ENCODE measurements at regions not wholly inside any gene's neighbourhood (a gene's known extent, or its start where the extent isn't known, plus 50 kb on each side); places are given as distances from the start of the nearest gene placed in this dataset.

DNA sequence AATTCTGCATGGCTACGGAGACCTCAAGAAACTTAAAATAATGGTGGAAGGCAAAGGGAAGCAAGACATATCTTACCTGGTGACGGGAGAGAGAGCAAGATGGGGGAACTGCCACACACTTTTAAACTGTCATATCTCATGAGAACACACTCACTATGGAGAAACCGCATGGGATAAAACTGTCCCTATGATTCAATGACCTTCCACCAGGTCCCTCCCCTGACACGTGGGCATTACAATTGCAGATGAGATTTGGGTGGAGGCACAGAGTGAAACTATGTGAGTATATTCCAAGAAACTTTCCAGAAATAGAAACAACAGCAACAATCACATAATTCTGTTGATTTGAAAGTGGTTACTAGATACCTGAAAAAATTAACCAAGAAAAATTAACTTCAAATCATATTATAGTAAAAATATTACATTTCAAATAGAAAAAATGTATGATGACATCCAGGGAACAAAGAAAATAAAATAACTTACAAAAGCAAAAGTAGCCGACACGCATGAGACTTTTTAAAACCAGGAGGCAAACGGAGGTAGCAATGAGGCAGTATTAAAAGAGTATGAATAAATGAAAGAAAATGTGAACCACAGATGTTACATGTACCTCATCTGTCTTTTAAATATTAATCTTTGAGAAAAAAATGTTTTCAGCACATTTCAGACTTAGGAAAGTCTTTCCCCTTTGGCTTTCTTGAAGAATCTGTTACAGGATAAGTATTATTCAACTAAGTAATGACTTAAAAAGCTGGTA lies 879.5 kb downstream of the TECRL start:
- Mint-ChIP-seq H3K27me3 (no peaks in the 10 kb centered on the region), H3K4me3 (no peak overlapping the region), H3K4me1 (no peaks in the 10 kb centered on the region), H3K9me3 (no peaks in the 10 kb centered on the region), H3K27ac (no peak overlapping the region), H3K36me3 (ENCODE audit: low read depth) (no peaks in the 10 kb centered on the region)
- ChIA-PET CTCF (no interaction called here), POLR2A (no interaction called here)
- no peak for DNase-seq

GRCh38 chr4:63528256-63528991 lies 880.8 kb downstream of the TECRL start:
- CTCF ChIA-PET: no interaction called here
- H3K9me3 Mint-ChIP-seq: no peaks in the 10 kb centered on the region
- no peaks in the 10 kb centered on the region for H3K4me1 Mint-ChIP-seq
- H3K4me3 Mint-ChIP-seq: no peak overlapping the region
- no peaks in the 10 kb centered on the region for H3K36me3 Mint-ChIP-seq (ENCODE audit: low read depth)
- no peak overlapping the region for H3K27ac Mint-ChIP-seq
- POLR2A ChIA-PET: no interaction called here
- no peaks in the 10 kb centered on the region for H3K27me3 Mint-ChIP-seq
- DNase-seq: no peak

- ChIA-PET POLR2A (no interaction called here), CTCF (no interaction called here)
- H3K27ac Mint-ChIP-seq: no peak overlapping the region
- no peaks in the 10 kb centered on the region for H3K36me3 Mint-ChIP-seq (ENCODE audit: low read depth)
- H3K9me3 Mint-ChIP-seq: peaks cover 5% of the 10 kb centered on the region
- DNase-seq: no peak
- H3K27me3 Mint-ChIP-seq: no peaks in the 10 kb centered on the region
- no peak overlapping the region for H3K4me3 Mint-ChIP-seq
- no peaks in the 10 kb centered on the region for H3K4me1 Mint-ChIP-seq
Observed at GRCh38 chr4:63526251-63526650, 883.0 kb downstream of the TECRL start.

GRCh38 chr4:63524764-63525163 lies 884.5 kb downstream of the TECRL start:
- Mint-ChIP-seq H3K36me3 (ENCODE audit: low read depth) (no peaks in the 10 kb centered on the region), H3K27me3 (no peaks in the 10 kb centered on the region), H3K4me1 (no peaks in the 10 kb centered on the region), H3K4me3 (no peak overlapping the region), H3K27ac (no peak overlapping the region), H3K9me3 (peaks cover 6% of the 10 kb centered on the region)
- ChIA-PET POLR2A (no interaction called here), CTCF (no interaction called here)
- no peak for DNase-seq

DNA sequence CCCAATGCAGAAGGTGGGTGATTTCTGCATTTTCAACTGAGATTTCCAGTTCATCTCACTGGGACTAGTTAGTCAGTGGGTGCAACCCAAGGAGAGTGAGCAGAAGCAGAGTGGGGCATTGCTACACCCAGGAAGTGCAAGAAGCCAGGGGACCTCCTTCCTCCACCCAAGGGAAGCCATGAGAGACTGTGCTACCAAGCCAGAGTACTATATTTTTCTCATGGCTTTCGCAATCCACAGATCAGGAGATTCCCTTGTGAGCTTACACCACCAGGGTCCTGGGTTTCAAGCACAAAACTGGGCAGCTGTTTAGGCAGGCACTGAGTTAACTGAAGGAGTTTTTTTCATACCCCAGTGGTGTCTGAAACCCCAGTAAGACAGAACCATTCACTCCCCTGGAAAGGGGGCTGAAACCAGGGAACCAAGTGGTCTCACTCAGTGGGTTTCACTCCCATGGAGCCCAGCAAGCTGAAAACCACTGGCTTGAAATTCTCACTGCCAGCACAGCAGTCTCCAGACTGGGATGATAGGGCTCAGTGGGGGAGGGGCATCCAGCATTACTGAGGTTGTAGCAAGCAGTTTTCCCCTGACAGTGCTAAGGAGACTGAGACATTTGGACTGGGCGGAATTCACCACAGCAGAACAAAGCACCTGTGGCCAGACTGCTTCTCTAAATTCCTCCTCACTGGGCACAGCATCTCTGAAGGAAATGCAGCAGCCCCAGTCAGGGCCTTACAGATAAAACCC lies 903.4 kb downstream of the TECRL start:
- no peak for DNase-seq
- POLR2A ChIA-PET: no interaction called here
- Mint-ChIP-seq H3K9me3 (peaks cover 18% of the 10 kb centered on the region), H3K4me3 (no peak overlapping the region), H3K36me3 (ENCODE audit: low read depth) (no peaks in the 10 kb centered on the region), H3K4me1 (no peaks in the 10 kb centered on the region), H3K27ac (no peak overlapping the region), H3K27me3 (no peaks in the 10 kb centered on the region)
- CTCF ChIA-PET: no interaction called here

- Mint-ChIP-seq H3K4me3 (no peak overlapping the region), H3K36me3 (ENCODE audit: low read depth) (no peaks in the 10 kb centered on the region), H3K27ac (no peak overlapping the region), H3K4me1 (no peaks in the 10 kb centered on the region), H3K27me3 (no peaks in the 10 kb centered on the region), H3K9me3 (peaks cover 23% of the 10 kb centered on the region)
- ChIA-PET POLR2A (no interaction called here), CTCF (no interaction called here)
- no peak for DNase-seq
Observed at GRCh38 chr4:63493265-63493664, 916.0 kb downstream of the TECRL start.

GRCh38 chr4:63492515-63492914 lies 916.7 kb downstream of the TECRL start:
- H3K4me3 Mint-ChIP-seq: no peak overlapping the region
- ChIA-PET CTCF (no interaction called here), POLR2A (no interaction called here)
- H3K4me1 Mint-ChIP-seq: no peaks in the 10 kb centered on the region
- no peak for DNase-seq
- no peaks in the 10 kb centered on the region for H3K27me3 Mint-ChIP-seq
- H3K36me3 Mint-ChIP-seq (ENCODE audit: low read depth): no peaks in the 10 kb centered on the region
- H3K9me3 Mint-ChIP-seq: peaks cover 20% of the 10 kb centered on the region
- no peak overlapping the region for H3K27ac Mint-ChIP-seq

GRCh38 chr4:63464393-63464792 lies 944.9 kb downstream of the TECRL start:
- ChIA-PET CTCF (no interaction called here), POLR2A (no interaction called here)
- H3K27ac Mint-ChIP-seq: no peak overlapping the region

DNA sequence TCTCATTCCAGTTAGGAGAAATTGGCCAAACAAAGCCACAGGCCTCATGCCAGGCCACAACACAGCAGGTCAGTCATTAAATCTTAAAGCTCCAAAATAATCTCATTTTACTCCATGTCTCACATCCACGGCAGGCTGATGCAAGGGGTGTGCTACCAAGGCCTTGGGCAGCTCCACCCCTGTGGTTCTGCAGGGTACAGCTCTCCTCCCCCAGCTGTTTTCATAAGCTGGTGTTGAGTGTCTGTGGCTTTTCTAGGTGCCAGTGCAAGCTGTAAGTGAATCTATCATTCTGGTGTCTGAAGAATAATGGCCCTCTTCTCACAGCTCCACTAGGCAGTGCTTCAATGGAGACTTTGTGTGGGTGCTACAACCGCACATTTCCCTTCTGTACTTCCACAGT lies 949.2 kb downstream of the TECRL start:
- H3K27me3 Mint-ChIP-seq: no peaks in the 10 kb centered on the region
- no peaks in the 10 kb centered on the region for H3K36me3 Mint-ChIP-seq (ENCODE audit: low read depth)
- no peak overlapping the region for H3K4me3 Mint-ChIP-seq
- ChIA-PET CTCF (no interaction called here), POLR2A (no interaction called here)
- H3K9me3 Mint-ChIP-seq: peaks cover 14% of the 10 kb centered on the region
- no peaks in the 10 kb centered on the region for H3K4me1 Mint-ChIP-seq
- H3K27ac Mint-ChIP-seq: no peak overlapping the region
- DNase-seq: no peak

More at GRCh38 chr4:63464393-63464792, 944.9 kb downstream of the TECRL start:
- Mint-ChIP-seq H3K9me3 (peaks cover 15% of the 10 kb centered on the region), H3K36me3 (ENCODE audit: low read depth) (no peaks in the 10 kb centered on the region), H3K4me1 (no peaks in the 10 kb centered on the region), H3K4me3 (no peak overlapping the region), H3K27me3 (no peaks in the 10 kb centered on the region)
- no peak for DNase-seq

DNA sequence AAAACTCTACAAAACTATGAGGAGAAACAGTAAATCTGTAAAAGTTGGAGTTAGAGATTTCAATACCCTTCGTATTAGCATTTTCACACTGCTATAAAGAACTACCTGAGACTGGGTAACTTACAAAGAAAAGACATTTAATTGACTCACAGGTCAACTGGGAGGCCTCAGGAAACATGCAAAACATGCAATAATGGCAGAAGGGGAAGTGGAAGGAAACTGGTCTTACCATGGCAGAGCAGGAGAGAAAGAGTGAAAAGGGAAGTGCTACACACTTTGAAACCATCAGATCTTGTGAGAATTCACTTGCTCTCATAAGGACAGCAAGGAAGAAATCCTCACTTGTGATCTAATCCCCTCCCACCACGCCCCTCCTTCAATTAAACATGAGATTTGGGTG lies 949.9 kb downstream of the TECRL start:
- no peaks in the 10 kb centered on the region for H3K4me1 Mint-ChIP-seq
- no peak for DNase-seq
- no peaks in the 10 kb centered on the region for H3K36me3 Mint-ChIP-seq (ENCODE audit: low read depth)
- H3K27ac Mint-ChIP-seq: no peak overlapping the region
- peaks cover 13% of the 10 kb centered on the region for H3K9me3 Mint-ChIP-seq
- ChIA-PET CTCF (no interaction called here), POLR2A (no interaction called here)
- no peaks in the 10 kb centered on the region for H3K27me3 Mint-ChIP-seq
- no peak overlapping the region for H3K4me3 Mint-ChIP-seq

DNA sequence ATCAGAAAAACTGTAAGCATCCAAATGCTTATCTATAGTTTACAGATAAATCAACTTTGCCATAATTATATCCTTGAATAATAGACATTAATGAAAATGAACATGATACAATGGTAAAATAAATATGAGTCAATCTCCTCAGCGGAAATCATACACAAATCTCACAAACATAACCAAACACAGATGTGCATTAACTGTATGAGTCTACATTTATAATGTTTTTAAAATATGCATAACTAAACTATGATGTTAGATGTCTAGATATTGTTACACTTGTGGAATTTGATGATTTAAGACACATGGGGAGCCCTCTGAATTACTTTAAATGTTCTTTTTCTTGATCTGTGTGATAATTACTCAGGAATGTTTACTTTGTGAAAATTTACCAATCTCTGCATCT lies 951.2 kb downstream of the TECRL start:
- peaks cover 13% of the 10 kb centered on the region for H3K9me3 Mint-ChIP-seq
- no peaks in the 10 kb centered on the region for H3K4me1 Mint-ChIP-seq
- ChIA-PET CTCF (no interaction called here), POLR2A (no interaction called here)
- DNase-seq: no peak
- H3K27ac Mint-ChIP-seq: no peak overlapping the region
- H3K4me3 Mint-ChIP-seq: no peak overlapping the region
- H3K27me3 Mint-ChIP-seq: no peaks in the 10 kb centered on the region
- H3K36me3 Mint-ChIP-seq (ENCODE audit: low read depth): no peaks in the 10 kb centered on the region

DNA sequence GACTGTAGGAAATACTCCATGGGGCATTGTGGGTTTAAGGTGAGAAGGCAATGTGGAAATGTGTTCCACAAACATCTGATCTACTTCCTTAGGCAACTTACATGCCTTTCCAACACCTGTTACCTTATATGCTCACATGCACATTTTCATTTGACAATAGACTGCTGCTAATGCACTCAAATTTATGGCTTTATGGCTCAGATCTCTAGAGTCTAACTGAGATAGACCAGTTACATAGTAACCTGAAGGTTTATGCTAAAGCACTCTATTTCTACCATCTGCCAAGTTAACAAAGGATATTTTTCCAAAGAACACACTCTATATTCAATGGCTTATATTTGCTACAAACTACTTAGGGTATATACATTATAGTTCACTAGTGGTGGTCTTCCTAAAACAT lies 969.0 kb downstream of the TECRL start:
- POLR2A ChIA-PET: no interaction called here
- no peak overlapping the region for H3K27ac Mint-ChIP-seq
- CTCF ChIA-PET: no interaction called here
- no peaks in the 10 kb centered on the region for H3K4me1 Mint-ChIP-seq
- no peak overlapping the region for H3K4me3 Mint-ChIP-seq
- H3K27me3 Mint-ChIP-seq: no peaks in the 10 kb centered on the region
- no peak for DNase-seq
- H3K9me3 Mint-ChIP-seq: peaks cover 2% of the 10 kb centered on the region
- H3K36me3 Mint-ChIP-seq (ENCODE audit: low read depth): no peaks in the 10 kb centered on the region

DNA sequence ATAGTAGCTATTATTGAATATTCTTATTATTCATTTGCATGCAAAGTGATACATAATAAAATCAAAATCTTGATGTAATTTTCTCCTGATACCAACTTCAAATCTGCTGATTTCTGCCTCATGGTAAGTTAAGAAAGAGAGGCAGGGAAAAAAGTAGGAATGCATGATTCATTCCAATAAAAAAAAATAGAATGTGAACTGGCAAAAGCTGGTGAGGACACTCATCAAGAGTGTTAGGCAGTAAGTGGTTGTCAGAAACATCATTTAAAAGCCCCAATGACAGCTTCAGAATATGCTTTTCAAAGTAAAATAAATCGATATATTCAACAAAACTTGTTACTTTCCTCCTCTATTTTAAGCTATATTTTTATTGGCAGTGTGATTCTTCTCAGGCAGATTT lies 979.1 kb downstream of the TECRL start:
- H3K36me3 Mint-ChIP-seq (ENCODE audit: low read depth): no peaks in the 10 kb centered on the region
- H3K27ac Mint-ChIP-seq: no peak overlapping the region
- CTCF ChIA-PET: no interaction called here
- no peaks in the 10 kb centered on the region for H3K4me1 Mint-ChIP-seq
- no peak for DNase-seq
- H3K27me3 Mint-ChIP-seq: no peaks in the 10 kb centered on the region
- POLR2A ChIA-PET: no interaction called here
- H3K9me3 Mint-ChIP-seq: peaks cover 9% of the 10 kb centered on the region
- no peak overlapping the region for H3K4me3 Mint-ChIP-seq

GRCh38 chr4:63396269-63396668 lies 1013.0 kb downstream of the TECRL start:
- Mint-ChIP-seq H3K4me3 (no peak overlapping the region), H3K27ac (no peak overlapping the region), H3K27me3 (no peaks in the 10 kb centered on the region), H3K4me1 (no peaks in the 10 kb centered on the region), H3K9me3 (peaks cover 3% of the 10 kb centered on the region), H3K36me3 (ENCODE audit: low read depth) (no peaks in the 10 kb centered on the region)
- CTCF ChIA-PET: no interaction called here
- DNase-seq: no peak
- POLR2A ChIA-PET: no interaction called here

All from activated CD4-positive, alpha-beta memory T cell treated with anti-CD3 and anti-CD28 coated beads, Interleukin-2, amount 10 ng/mL, durations not matched to agents 7 days and 5 days (primary cell).